ENCODE measurements at regions not wholly inside any gene's neighbourhood (a gene's known extent, or its start where the extent isn't known, plus 50 kb on each side); places are given as distances from the start of the nearest gene placed in this dataset.
"Not testable (repeated sequence)": the region's sequence is repeated elsewhere in the genome, so short reads cannot be mapped to it uniquely, and the experiment has no call there.

- TF ChIP-seq CTCF (conservative IDR thresholded peaks at IDR 0.05 in 1 of 2, IDR thresholded peaks at IDR 0.05 in 1 of 2; ENCODE audit: extremely low read depth in 1 of 2, insufficient read depth in 1 of 2, low read depth in 1 of 2, low read length in 2 of 2); EZH2 (IDR thresholded peaks at IDR 0.05; ENCODE audit: borderline replicate concordance, low read length): not testable (repeated sequence)
These were observed 54.2 kb upstream of the ROPN1B start for GRCh38 chr3:125914608-125915436.
